HEK293T (cell line): ENCODE measurements at regions not wholly inside any gene's neighbourhood (a gene's known extent, or its start where the extent isn't known, plus 50 kb on each side); places are given as distances from the start of the nearest gene placed in this dataset.

Experiments used
- CTCF ChIA-PET: fragments of 350-600 bp; formaldehyde crosslinking; extraction: SDS; loops from one replicate; lab custom pipeline; 2021; ENCODE audit warnings: antibody characterized with exemption, inconsistent platforms; lab: Yijun Ruan, JAX
- POLR2A ChIA-PET: fragments of 350-600 bp; formaldehyde crosslinking; extraction: SDS; loops from one replicate; lab custom pipeline; 2020; ENCODE audit warnings: antibody characterized with exemption, inconsistent platforms; lab: Yijun Ruan, JAX
- DNase-seq: peaks from one replicate; pipeline ENCODE4 v3.0.0; 2012; ENCODE audit warnings: mixed read lengths; ENCODE audit errors: extremely low spot score
- ARNT ChIP-seq: fragments of 450-650 bp; IDR thresholded peaks from 2 replicates; pipeline ENCODE4 v1.6.1; 2017; ENCODE audit warnings: mild to moderate bottlenecking
- BHLHE40 ChIP-seq: fragments of 450-650 bp; IDR thresholded peaks from 2 replicates; pipeline ENCODE4 v1.6.1; 2016; ENCODE audit warnings: mild to moderate bottlenecking, moderate library complexity, borderline replicate concordance
- CTBP1 ChIP-seq: fragments of 450-650 bp; IDR thresholded peaks from 2 replicates; pipeline ENCODE4 v1.6.1; 2016; ENCODE audit warnings: borderline replicate concordance
- ELF4 ChIP-seq: fragments of 450-650 bp; IDR thresholded peaks from 2 replicates; pipeline ENCODE4 v1.6.1; 2017; ENCODE audit warnings: antibody characterized with exemption
- FOXA1 ChIP-seq: fragments of 450-650 bp; IDR thresholded peaks from 2 replicates; pipeline ENCODE4 v1.6.1; 2016; ENCODE audit warnings: mild to moderate bottlenecking
- FOXK2 ChIP-seq: fragments of 450-650 bp; IDR thresholded peaks from 2 replicates; pipeline ENCODE4 v1.6.1; 2016; ENCODE audit warnings: mild to moderate bottlenecking
- FOXM1 ChIP-seq: fragments of 450-650 bp; IDR thresholded peaks from 2 replicates; pipeline ENCODE4 v1.6.1; 2017; ENCODE audit warnings: mild to moderate bottlenecking, borderline replicate concordance
- HDGF ChIP-seq: fragments of 450-650 bp; IDR thresholded peaks from 2 replicates; pipeline ENCODE4 v1.6.1; 2017; ENCODE audit warnings: antibody characterized with exemption, borderline replicate concordance
- L3MBTL2 ChIP-seq: fragments of 450-650 bp; conservative IDR thresholded peaks from 2 replicates; pipeline ENCODE4 v1.6.1; 2016; ENCODE audit warnings: mild to moderate bottlenecking
- LEF1 ChIP-seq: fragments of 450-650 bp; IDR thresholded peaks from 2 replicates; pipeline ENCODE4 v1.6.1; 2017; ENCODE audit warnings: mild to moderate bottlenecking, borderline replicate concordance
- NFRKB ChIP-seq: fragments of 450-650 bp; IDR thresholded peaks from 2 replicates; pipeline ENCODE4 v1.6.1; 2016; ENCODE audit warnings: mild to moderate bottlenecking, moderate library complexity
- SP1 ChIP-seq: fragments of 450-650 bp; IDR thresholded peaks from 2 replicates; pipeline ENCODE4 v1.6.1; 2017
- SUZ12 ChIP-seq: fragments of 450-650 bp; IDR thresholded peaks from 2 replicates; pipeline ENCODE4 v1.6.1; 2016; ENCODE audit warnings: mild to moderate bottlenecking
- TARDBP ChIP-seq: fragments of 450-650 bp; IDR thresholded peaks from 2 replicates; pipeline ENCODE4 v1.6.1; 2016
- ZNF384 ChIP-seq: fragments of 450-650 bp; IDR thresholded peaks from 2 replicates; pipeline ENCODE4 v1.6.1; 2016
- TF ChIP-seq, protein P1 (sequence below): fragments of 450-650 bp; IDR thresholded peaks from 2 replicates; pipeline ENCODE4 v1.6.1; 2016

DNA sequence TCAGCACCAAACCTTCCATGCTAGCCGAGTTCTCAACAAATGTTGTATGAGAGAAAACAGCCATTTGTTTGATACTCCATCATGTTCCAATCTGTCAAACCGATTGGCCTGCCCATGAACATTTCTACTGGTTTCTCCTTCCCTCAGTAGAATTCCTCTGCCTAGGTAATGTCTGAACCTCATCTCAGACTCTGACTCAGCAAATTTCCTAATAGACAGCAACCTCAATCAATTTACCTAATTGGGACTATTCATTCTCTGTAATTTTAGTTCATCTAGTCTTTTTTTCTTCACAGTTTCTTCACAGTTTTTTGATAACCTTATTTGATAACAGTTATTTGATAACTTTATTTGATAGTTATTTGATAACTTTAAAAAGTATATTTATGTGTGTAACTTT lies 585.1 kb downstream of the DNAJB9 start:
- CTCF ChIA-PET = no interaction called here
- POLR2A ChIA-PET = no interaction called here
- TF ChIP-seq FOXA1 (no peak), L3MBTL2 (no peak), SP1 (no peak)
- DNase-seq = no peak

DNA sequence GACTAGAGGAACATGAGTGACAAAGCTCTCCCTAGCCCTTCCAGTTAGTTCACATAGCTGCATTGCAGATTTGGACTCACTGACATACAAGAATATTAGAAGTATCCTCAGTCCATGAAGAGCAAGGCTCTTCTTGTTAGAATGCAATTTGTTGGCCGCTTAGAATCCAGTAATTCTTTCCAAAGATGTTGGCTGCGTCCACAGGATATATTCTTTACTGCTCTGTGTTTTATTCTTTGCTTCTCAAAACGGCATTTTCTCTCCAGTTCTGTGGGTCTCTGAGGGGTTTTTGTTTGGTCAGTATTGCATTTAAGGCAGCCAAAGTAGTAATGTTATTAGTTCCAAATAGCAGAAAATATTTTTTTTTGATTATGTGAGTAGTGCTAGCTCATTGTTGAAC lies 588.6 kb downstream of the DNAJB9 start:
- DNase-seq = no peak
- no peak for TF ChIP-seq HDGF
- no peak for TF ChIP-seq ELF4
- TF ChIP-seq FOXA1 = no peak
- CTCF ChIA-PET = no interaction called here
- POLR2A ChIA-PET = no interaction called here

DNA sequence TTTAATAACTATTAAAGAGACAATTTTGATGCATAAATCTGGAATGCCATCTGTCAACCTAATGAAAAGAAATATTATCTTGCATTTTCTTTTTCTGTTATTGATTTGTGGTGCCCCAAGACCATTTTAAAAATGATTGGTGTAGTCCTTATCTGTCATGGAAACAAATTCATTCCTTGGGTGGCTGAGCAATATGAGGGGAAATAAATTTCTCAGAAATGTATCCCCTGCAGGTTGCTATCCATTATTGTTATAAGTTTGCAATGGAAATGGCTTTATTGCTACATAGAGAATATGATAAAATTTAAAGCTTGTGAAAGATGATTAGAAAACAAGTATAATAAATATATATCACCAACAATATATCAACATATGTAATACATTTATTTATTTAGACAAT lies 607.0 kb downstream of the DNAJB9 start:
- no peak for DNase-seq
- ChIA-PET CTCF (no interaction called here), POLR2A (no interaction called here)
- no peak for TF ChIP-seq FOXM1
- TF ChIP-seq ZNF384 = no peak
- TF ChIP-seq FOXK2 = no peak
- TF ChIP-seq NFRKB = no peak
- no peak for TF ChIP-seq SP1
- TF ChIP-seq, protein P1, sequence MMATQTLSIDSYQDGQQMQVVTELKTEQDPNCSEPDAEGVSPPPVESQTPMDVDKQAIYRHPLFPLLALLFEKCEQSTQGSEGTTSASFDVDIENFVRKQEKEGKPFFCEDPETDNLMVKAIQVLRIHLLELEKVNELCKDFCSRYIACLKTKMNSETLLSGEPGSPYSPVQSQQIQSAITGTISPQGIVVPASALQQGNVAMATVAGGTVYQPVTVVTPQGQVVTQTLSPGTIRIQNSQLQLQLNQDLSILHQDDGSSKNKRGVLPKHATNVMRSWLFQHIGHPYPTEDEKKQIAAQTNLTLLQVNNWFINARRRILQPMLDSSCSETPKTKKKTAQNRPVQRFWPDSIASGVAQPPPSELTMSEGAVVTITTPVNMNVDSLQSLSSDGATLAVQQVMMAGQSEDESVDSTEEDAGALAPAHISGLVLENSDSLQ = no peak
- TF ChIP-seq ELF4 = no peak
- TF ChIP-seq FOXA1 = no peak
- TF ChIP-seq HDGF = no peak
- TF ChIP-seq ARNT = no peak
- TF ChIP-seq SUZ12 = no peak

DNA sequence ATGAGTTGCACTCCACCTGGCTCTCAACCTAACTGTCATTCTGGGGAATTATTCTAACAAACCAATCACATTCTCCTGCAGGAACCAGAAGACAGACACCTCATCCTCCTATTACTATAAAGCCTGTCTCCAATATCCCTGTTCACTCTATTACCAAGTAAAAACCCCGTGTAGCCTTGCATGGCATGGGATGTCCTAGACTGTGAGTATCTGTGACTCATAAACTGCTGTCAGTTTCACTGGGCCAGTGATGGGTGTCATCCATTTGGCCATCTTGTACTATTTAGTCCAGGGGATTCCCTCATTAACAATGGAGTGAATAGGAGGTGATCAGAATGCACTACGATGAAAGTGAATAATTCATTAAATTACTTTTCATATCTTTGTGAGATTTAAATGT lies 608.7 kb downstream of the DNAJB9 start:
- CTCF ChIA-PET = no interaction called here
- no peak for TF ChIP-seq NFRKB
- TF ChIP-seq TARDBP = no peak
- TF ChIP-seq L3MBTL2 = no peak
- POLR2A ChIA-PET = no interaction called here
- DNase-seq = no peak

DNA sequence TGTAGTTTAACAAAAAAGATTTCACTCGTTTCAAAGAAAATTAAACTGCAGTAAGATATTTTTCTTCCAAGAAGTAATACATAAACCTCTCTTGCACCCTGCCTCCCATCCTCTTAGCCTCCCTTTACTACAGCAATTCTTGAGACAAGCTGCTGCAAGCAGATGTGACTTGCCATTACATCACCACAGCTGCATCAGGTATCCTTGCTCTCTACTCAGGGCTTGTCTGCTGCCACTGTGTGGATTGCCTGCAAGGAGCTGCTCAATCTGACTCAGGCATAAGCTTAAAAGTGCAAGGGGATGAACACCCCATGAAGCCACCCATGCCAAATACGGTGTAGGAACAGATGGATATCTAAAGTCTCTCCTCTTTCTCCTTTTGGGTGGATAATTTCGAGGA lies 609.9 kb downstream of the DNAJB9 start:
- ChIA-PET CTCF (no interaction called here), POLR2A (no interaction called here)
- no peak for DNase-seq
- TF ChIP-seq, protein P1 = no peak
- TF ChIP-seq ELF4 = no peak
- TF ChIP-seq ZNF384 = no peak
- no peak for TF ChIP-seq FOXM1
- TF ChIP-seq SP1 = no peak
- no peak for TF ChIP-seq HDGF
- no peak for TF ChIP-seq ARNT

DNA sequence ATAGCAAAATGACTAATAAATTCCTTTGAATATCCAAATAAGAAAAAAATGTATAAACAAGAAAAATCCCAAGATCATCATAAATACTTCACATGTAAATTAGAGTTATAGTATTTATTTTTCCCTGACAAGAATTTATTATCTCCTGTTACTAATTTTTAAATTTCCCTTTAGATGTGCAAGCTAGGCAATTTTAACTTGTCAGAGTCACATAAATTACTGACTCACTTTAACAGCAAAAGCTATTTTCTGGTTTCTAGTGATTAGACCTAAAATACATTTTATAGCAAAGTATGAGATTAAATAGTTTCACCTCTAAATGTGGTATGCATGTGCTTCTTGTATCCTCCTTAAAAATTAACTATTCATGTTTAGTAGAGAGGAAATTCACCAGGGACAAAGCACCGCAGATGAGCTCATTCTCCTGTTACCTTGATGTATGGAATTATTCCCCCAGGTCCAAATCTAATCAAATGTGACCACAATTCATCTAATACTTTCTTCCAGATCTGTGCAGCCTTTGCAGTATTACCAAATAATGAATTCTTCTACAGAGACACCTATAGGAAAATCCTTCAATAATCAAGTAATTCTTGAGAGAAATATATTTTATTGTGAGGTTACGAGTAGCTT lies 621.2 kb downstream of the DNAJB9 start:
- no peak for DNase-seq
- POLR2A ChIA-PET = no interaction called here
- CTCF ChIA-PET = interaction anchor here (0.9 kb wide), 1 partner anchor 364 kb away, joined by 3 read pairs; no protein-coding TSS in a partner anchor
- TF ChIP-seq, protein P1 = no peak
- TF ChIP-seq LEF1 (no peak), HDGF (no peak), BHLHE40 (no peak), SP1 (no peak), FOXK2 (no peak), CTBP1 (no peak), L3MBTL2 (no peak), SUZ12 (no peak), NFRKB (no peak), FOXA1 (no peak), TARDBP (no peak), ARNT (no peak), ZNF384 (no peak), FOXM1 (no peak), ELF4 (no peak)

DNA sequence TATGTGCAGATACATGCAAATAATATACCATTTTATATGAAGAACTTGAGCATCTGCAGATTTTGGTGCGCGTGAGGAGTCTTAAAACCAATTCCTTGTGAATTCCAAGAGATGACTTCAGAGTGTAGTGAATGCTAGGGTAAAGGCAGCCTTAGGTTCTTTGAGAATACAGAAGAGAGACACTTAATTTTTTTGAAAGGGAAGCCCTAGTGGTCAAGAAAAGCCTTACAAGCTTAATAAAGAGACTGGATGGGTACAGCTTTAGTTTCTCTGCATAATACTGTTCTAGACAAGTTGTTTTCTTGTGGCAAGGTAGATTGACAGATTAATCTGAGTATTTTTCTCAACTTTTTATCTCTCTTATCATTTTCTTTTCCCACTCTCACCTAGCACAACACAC lies 636.5 kb downstream of the DNAJB9 start:
- CTCF ChIA-PET = no interaction called here
- DNase-seq = no peak
- POLR2A ChIA-PET = no interaction called here
- TF ChIP-seq FOXK2 (no peak), CTBP1 (no peak), SP1 (no peak), ARNT (no peak), FOXA1 (no peak), L3MBTL2 (no peak), NFRKB (no peak), SUZ12 (no peak), FOXM1 (no peak), TARDBP (no peak), HDGF (no peak), BHLHE40 (no peak), LEF1 (no peak), ELF4 (no peak), ZNF384 (no peak)
- TF ChIP-seq, protein P1 = no peak
